Erythroblast (primary cell): ENCODE measurements at regions not wholly inside any gene's neighbourhood (a gene's known extent, or its start where the extent isn't known, plus 50 kb on each side); places are given as distances from the start of the nearest gene placed in this dataset.

Experiments used
- GATA1 ChIP-seq: IDR thresholded peaks from 2 replicates; pipeline ENCODE4 v1.6.1; 2011; ENCODE audit warnings: low read depth, mild to moderate bottlenecking, control low read depth, low read length, moderate library complexity
- POLR2A ChIP-seq: IDR thresholded peaks from 2 replicates; pipeline ENCODE4 v1.6.1; 2011; ENCODE audit warnings: mild to moderate bottlenecking, low read length

GRCh38 chr5:128763321-128763720 is 202.0 kb upstream of the SLC27A6 start:
- TF ChIP-seq POLR2A (no peak), GATA1 (no peak)
